HG03469 (cell line): ENCODE measurements at regions not wholly inside any gene's neighbourhood (a gene's known extent, or its start where the extent isn't known, plus 50 kb on each side); places are given as distances from the start of the nearest gene placed in this dataset.
"Not testable (repeated sequence)": the region's sequence is repeated elsewhere in the genome, so short reads cannot be mapped to it uniquely, and the experiment has no call there.

Source experiments
- ATAC-seq: cut with Tn5 transposase; IDR thresholded peaks from one replicate; pipeline ENCODE4 v1.9.1; 2021; ENCODE audit warnings: mild to moderate bottlenecking, moderate library complexity, moderate number of reproducible peaks; ENCODE audit not compliant: unreplicated experiment

- no peak for ATAC-seq
These were observed 55.1 kb downstream of the SOX9 start for GRCh38 chr17:72175787-72176515.

GRCh38 chr17:72176516-72176851 lies 55.7 kb downstream of the SOX9 start:
- no peak for ATAC-seq

- no peak for ATAC-seq
These were observed 56.3 kb downstream of the SOX9 start for GRCh38 chr17:72176951-72177660.

GRCh38 chr17:72177738-72178137 lies 56.9 kb downstream of the SOX9 start:
- ATAC-seq, result no peak

- ATAC-seq, result no peak
These were observed 61.6 kb downstream of the SOX9 start for GRCh38 chr17:72182371-72182873.

- no peak for ATAC-seq
These were observed 62.4 kb downstream of the SOX9 start for GRCh38 chr17:72183194-72183685.

- no peak for ATAC-seq
These were observed 64.0 kb downstream of the SOX9 start for GRCh38 chr17:72184805-72185204.

GRCh38 chr17:72185564-72185963 lies 64.7 kb downstream of the SOX9 start:
- ATAC-seq, result no peak

GRCh38 chr17:72187556-72187955 lies 66.7 kb downstream of the SOX9 start:
- no peak for ATAC-seq

GRCh38 chr17:72188801-72189200 lies 68.0 kb downstream of the SOX9 start:
- no peak for ATAC-seq

- ATAC-seq, result no peak
These were observed 69.2 kb downstream of the SOX9 start for GRCh38 chr17:72189768-72190593.

GRCh38 chr17:72191356-72191755 lies 70.5 kb downstream of the SOX9 start:
- no peak for ATAC-seq

- no peak for ATAC-seq
These were observed 71.3 kb downstream of the SOX9 start for GRCh38 chr17:72191921-72192799.

- ATAC-seq, result no peak
These were observed 72.0 kb downstream of the SOX9 start for GRCh38 chr17:72192800-72193192.

- no peak for ATAC-seq
These were observed 72.7 kb downstream of the SOX9 start for GRCh38 chr17:72193391-72194106.

GRCh38 chr17:72194107-72194440 lies 73.3 kb downstream of the SOX9 start:
- not testable (repeated sequence) for ATAC-seq

GRCh38 chr17:72199256-72199655 lies 78.4 kb downstream of the SOX9 start:
- no peak for ATAC-seq

- no peak for ATAC-seq
These were observed 83.9 kb downstream of the SOX9 start for GRCh38 chr17:72204742-72205141.

GRCh38 chr17:72205357-72205756 lies 84.5 kb downstream of the SOX9 start:
- no peak for ATAC-seq

GRCh38 chr17:72205822-72206221 lies 85.0 kb downstream of the SOX9 start:
- ATAC-seq, result no peak
